Epithelial cell of esophagus (primary cell): ENCODE measurements at regions not wholly inside any gene's neighbourhood (a gene's known extent, or its start where the extent isn't known, plus 50 kb on each side); places are given as distances from the start of the nearest gene placed in this dataset.

Experiments used
- DNase-seq: peaks from one replicate; pipeline ENCODE4 v3.0.0; 2010; ENCODE audit warnings: low read depth
- H3K4me3 ChIP-seq: 2 replicates; pipeline ENCODE4 v1.5.1; 2011; ENCODE audit warnings: mild to moderate bottlenecking, low read length, control low read depth
- CTCF ChIP-seq: IDR thresholded peaks from 2 replicates; pipeline ENCODE4 v1.5.1; 2011; ENCODE audit warnings: low read depth, mild to moderate bottlenecking, low read length, control low read depth, inconsistent platforms; ENCODE audit not compliant: insufficient read depth; ENCODE audit errors: missing control alignments

GRCh38 chr16:59088431-59088830 lies 354.3 kb upstream of the GOT2 start:
- no peak for DNase-seq
- TF ChIP-seq CTCF = no peak
- no peak overlapping the region for H3K4me3 ChIP-seq

- H3K4me3 ChIP-seq = no peak overlapping the region
- no peak for TF ChIP-seq CTCF
- no peak for DNase-seq
Measured at GRCh38 chr16:59087641-59088040, 353.5 kb upstream of the GOT2 start.

- H3K4me3 ChIP-seq = no peak overlapping the region
- peak; percentile 1 for DNase-seq
- TF ChIP-seq CTCF = no peak
Measured at GRCh38 chr16:59067205-59067604, 333.1 kb upstream of the GOT2 start.

- no peak overlapping the region for H3K4me3 ChIP-seq
- TF ChIP-seq CTCF = no peak
- DNase-seq = peak; percentile 45
Measured at GRCh38 chr16:59060207-59060606, 326.1 kb upstream of the GOT2 start.

- no peak for TF ChIP-seq CTCF
- DNase-seq = no peak
- H3K4me3 ChIP-seq = no peak overlapping the region
Measured at GRCh38 chr16:59058250-59058649, 324.1 kb upstream of the GOT2 start.

GRCh38 chr16:59053911-59054310 lies 319.8 kb upstream of the GOT2 start:
- no peak for TF ChIP-seq CTCF
- DNase-seq = no peak
- no peak overlapping the region for H3K4me3 ChIP-seq

- no peak for DNase-seq
- no peak overlapping the region for H3K4me3 ChIP-seq
- TF ChIP-seq CTCF = no peak
Measured at GRCh38 chr16:59052231-59052630, 318.1 kb upstream of the GOT2 start.
